CD4-positive, alpha-beta T cell treated with Interleukin-15 for 4 hours (primary cell): ENCODE measurements at regions not wholly inside any gene's neighbourhood (a gene's known extent, or its start where the extent isn't known, plus 50 kb on each side); places are given as distances from the start of the nearest gene placed in this dataset.

Experiments used
- DNase-seq: peaks from one replicate; pipeline ENCODE4 v3.0.0-alpha.2; 2020; ENCODE audit warnings: low spot score

DNA sequence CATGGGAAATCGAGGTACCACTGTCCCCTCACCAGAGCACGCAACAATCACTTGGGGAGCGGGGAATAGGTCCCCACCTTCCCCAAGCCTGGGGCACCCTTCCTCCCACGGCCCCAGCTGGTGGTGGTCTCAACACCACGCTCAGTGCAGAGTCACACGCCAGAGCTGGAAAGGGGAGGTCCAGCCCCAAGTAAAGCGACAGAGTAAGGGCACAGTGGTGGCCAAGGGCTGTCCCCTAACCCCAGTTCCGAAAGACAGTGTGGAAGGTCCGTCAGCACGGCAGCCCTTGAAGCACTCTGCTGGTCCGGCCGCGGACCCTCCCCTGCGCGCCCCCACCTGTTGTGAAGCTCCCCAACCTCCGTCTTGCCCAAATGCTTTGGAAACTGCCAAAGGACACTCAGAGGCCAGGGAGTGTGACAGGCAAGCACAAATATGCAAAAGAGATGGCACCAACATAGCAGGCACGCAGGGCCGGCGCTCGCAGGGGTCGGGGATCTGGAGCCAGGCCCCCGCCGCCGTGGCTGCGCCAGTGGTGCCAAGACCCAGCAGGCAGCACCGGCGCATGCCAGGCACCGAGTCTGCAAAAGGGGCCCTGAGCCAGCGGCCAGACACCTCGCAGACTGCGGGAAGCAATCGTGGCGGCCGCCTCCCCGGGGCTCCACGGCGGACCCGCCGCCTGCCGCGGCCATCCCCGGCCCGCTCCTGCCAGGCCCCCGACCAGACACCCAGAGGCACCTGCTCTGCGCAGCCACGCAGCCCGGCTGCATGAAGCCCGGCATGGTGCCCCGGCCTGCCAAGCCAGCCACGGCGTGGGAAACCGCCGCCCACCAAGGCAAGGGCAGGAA, 51.6 kb upstream of the SRRM3 start:
- DNase-seq, result no peak
